Osteoblast (primary cell): ENCODE measurements at regions not wholly inside any gene's neighbourhood (a gene's known extent, or its start where the extent isn't known, plus 50 kb on each side); places are given as distances from the start of the nearest gene placed in this dataset.
"Not testable (repeated sequence)": the region's sequence is repeated elsewhere in the genome, so short reads cannot be mapped to it uniquely, and the experiment has no call there.

ENCODE experiments used
- DNase-seq: peaks from one replicate; pipeline ENCODE4 v3.0.0; 2011; ENCODE audit warnings: low spot score, mixed read lengths; ENCODE audit not compliant: insufficient read length; ENCODE audit errors: missing footprints
- H2AFZ ChIP-seq: 2 replicates; pipeline ENCODE4 v1.6.0; 2011; ENCODE audit warnings: mild to moderate bottlenecking, low read length
- H3K27ac ChIP-seq: 2 replicates; pipeline ENCODE4 v1.5.1; 2011; ENCODE audit warnings: mild to moderate bottlenecking, low read depth, low read length, moderate library complexity
- H3K27me3 ChIP-seq: 2 replicates; pipeline ENCODE4 v1.6.0; 2012; ENCODE audit warnings: mild to moderate bottlenecking, control low read depth, inconsistent platforms, low read length, moderate library complexity; ENCODE audit not compliant: insufficient read depth
- H3K36me3 ChIP-seq: 2 replicates; pipeline ENCODE4 v1.5.1; 2011; ENCODE audit warnings: mild to moderate bottlenecking, low read length, control low read depth, moderate library complexity; ENCODE audit not compliant: insufficient read depth
- H3K4me1 ChIP-seq: 2 replicates; pipeline ENCODE4 v1.5.1; 2011; ENCODE audit warnings: mild to moderate bottlenecking, low read length, control low read depth, moderate library complexity; ENCODE audit not compliant: insufficient read depth
- H3K4me2 ChIP-seq: 2 replicates; pipeline ENCODE4 v1.6.0; 2011; ENCODE audit warnings: mild to moderate bottlenecking, low read length; ENCODE audit not compliant: insufficient read depth
- H3K4me3 ChIP-seq: fragments of 200-600 bp; sonication (generic); 3 replicates; pipeline ENCODE4 v1.5.1; 2012; ENCODE audit warnings: mild to moderate bottlenecking, low read length, inconsistent platforms; ENCODE audit not compliant: insufficient read depth
- H3K79me2 ChIP-seq: 2 replicates; pipeline ENCODE4 v1.6.0; 2012; ENCODE audit warnings: mild to moderate bottlenecking, low read length, control low read depth, inconsistent platforms; ENCODE audit not compliant: insufficient read depth
- H3K9me3 ChIP-seq: 2 replicates; pipeline ENCODE4 v1.5.1; 2011; ENCODE audit warnings: low read depth, low read length, control low read depth
- H4K20me1 ChIP-seq: 2 replicates; pipeline ENCODE4 v1.6.0; 2012; ENCODE audit warnings: mild to moderate bottlenecking, low read length, control low read depth; ENCODE audit not compliant: insufficient read depth
- CTCF ChIP-seq: IDR thresholded peaks from 2 replicates; pipeline ENCODE4 v1.5.1; 2011; ENCODE audit warnings: mild to moderate bottlenecking, low read depth, low read length, moderate library complexity; ENCODE audit errors: extremely low read depth

GRCh38 chr7:79400-80055, 112.8 kb upstream of the FAM20C start:
- H2AFZ ChIP-seq, H3K9me3 ChIP-seq, H4K20me1 ChIP-seq, H3K4me3 ChIP-seq, H3K27ac ChIP-seq, H3K27me3 ChIP-seq, H3K79me2 ChIP-seq, H3K4me1 ChIP-seq, H3K36me3 ChIP-seq, H3K4me2 ChIP-seq: not testable (repeated sequence)
- DNase-seq = peak; percentile 78

- H3K9me3 ChIP-seq = no peaks in the 10 kb centered on the region
- H3K27ac ChIP-seq = no peak overlapping the region
- no peak for TF ChIP-seq CTCF
- H3K4me1 ChIP-seq = peaks cover 5% of the 10 kb centered on the region
- no peaks in the 10 kb centered on the region for H3K79me2 ChIP-seq
- no peaks in the 10 kb centered on the region for H4K20me1 ChIP-seq
- H3K36me3 ChIP-seq = no peaks in the 10 kb centered on the region
- DNase-seq = peak; percentile 70
- H3K27me3 ChIP-seq = peaks cover 8% of the 10 kb centered on the region
- no peak overlapping the region for H3K4me3 ChIP-seq
- no peak overlapping the region for H3K4me2 ChIP-seq
- no peak overlapping the region for H2AFZ ChIP-seq
Measured at GRCh38 chr7:80259-81067, 111.9 kb upstream of the FAM20C start.

- Histone ChIP-seq H3K27me3 (peaks cover 8% of the 10 kb centered on the region), H4K20me1 (no peaks in the 10 kb centered on the region)
Measured at GRCh38 chr7:81068-81925, 111.1 kb upstream of the FAM20C start.

More at GRCh38 chr7:81068-81925, 111.1 kb upstream of the FAM20C start:
- H3K4me3 ChIP-seq = no peak overlapping the region
- no peaks in the 10 kb centered on the region for H3K9me3 ChIP-seq
- no peaks in the 10 kb centered on the region for H3K36me3 ChIP-seq
- H3K4me2 ChIP-seq = no peak overlapping the region
- peaks cover 12% of the 10 kb centered on the region for H3K4me1 ChIP-seq
- H2AFZ ChIP-seq = no peak overlapping the region
- H3K79me2 ChIP-seq = no peaks in the 10 kb centered on the region
- no peak overlapping the region for H3K27ac ChIP-seq
- DNase-seq = peak; percentile 63
- TF ChIP-seq CTCF = no peak
